ENCODE measurements at regions not wholly inside any gene's neighbourhood (a gene's known extent, or its start where the extent isn't known, plus 50 kb on each side); places are given as distances from the start of the nearest gene placed in this dataset.

GRCh38 chr6:4316867-4317400, 181.6 kb upstream of the ECI2 start:
- no peak for TF ChIP-seq EP300 (IDR thresholded peaks at IDR 0.05)
- no peak for TF ChIP-seq POLR2A (IDR thresholded peaks at IDR 0.05; ENCODE audit: low read depth)
- TF ChIP-seq, protein P1, sequence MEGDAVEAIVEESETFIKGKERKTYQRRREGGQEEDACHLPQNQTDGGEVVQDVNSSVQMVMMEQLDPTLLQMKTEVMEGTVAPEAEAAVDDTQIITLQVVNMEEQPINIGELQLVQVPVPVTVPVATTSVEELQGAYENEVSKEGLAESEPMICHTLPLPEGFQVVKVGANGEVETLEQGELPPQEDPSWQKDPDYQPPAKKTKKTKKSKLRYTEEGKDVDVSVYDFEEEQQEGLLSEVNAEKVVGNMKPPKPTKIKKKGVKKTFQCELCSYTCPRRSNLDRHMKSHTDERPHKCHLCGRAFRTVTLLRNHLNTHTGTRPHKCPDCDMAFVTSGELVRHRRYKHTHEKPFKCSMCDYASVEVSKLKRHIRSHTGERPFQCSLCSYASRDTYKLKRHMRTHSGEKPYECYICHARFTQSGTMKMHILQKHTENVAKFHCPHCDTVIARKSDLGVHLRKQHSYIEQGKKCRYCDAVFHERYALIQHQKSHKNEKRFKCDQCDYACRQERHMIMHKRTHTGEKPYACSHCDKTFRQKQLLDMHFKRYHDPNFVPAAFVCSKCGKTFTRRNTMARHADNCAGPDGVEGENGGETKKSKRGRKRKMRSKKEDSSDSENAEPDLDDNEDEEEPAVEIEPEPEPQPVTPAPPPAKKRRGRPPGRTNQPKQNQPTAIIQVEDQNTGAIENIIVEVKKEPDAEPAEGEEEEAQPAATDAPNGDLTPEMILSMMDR (IDR thresholded peaks at IDR 0.05), result no peak
